PC-3 (cell line): ENCODE measurements at regions not wholly inside any gene's neighbourhood (a gene's known extent, or its start where the extent isn't known, plus 50 kb on each side); places are given as distances from the start of the nearest gene placed in this dataset.

Experiments used
- ATAC-seq: fragments of 200-7000 bp; cut with Tn5 transposase; 2 replicates; pipeline ENCODE4 v1.9.1; 2020; ENCODE audit warnings: mild to moderate bottlenecking, moderate library complexity
- BruUV-seq: library from RNA; stranded (reverse); fragments of 400-500 nt; replicated peaks from 2 replicates; lab custom pipeline; 2021; lab: Mats Ljungman, UMichigan
- CTCF ChIA-PET: fragments of 300-600 bp; sonication (Branson Sonifier 250); formaldehyde crosslinking; loops from one replicate; lab custom pipeline; 2022; ENCODE audit warnings: antibody characterized with exemption; lab: Charles Lee
- POLR2A ChIA-PET: fragments of 300-600 bp; sonication (Branson Sonifier 250); formaldehyde crosslinking; loops from one replicate; lab custom pipeline; 2022; ENCODE audit warnings: antibody characterized with exemption; ENCODE audit not compliant: unreplicated experiment; lab: Charles Lee
- DNase-seq: peaks from one replicate; pipeline ENCODE4 v3.0.0-alpha.2; 2015
- H2AFZ ChIP-seq: fragments of 300-600 bp; sonication (generic); 2 replicates; pipeline ENCODE4 v1.6.0; 2016; ENCODE audit warnings: antibody characterized with exemption, low read length
- H3F3A ChIP-seq: fragments of 300-600 bp; sonication (generic); one replicate; pipeline ENCODE4 v1.6.0; 2017; ENCODE audit warnings: antibody characterized with exemption, low read length, control low read depth, mild to moderate bottlenecking; ENCODE audit not compliant: unreplicated experiment
- H3K27ac ChIP-seq: fragments of 300-600 bp; sonication (generic); 2 replicates; pipeline ENCODE4 v1.5.1; 2016; ENCODE audit warnings: mild to moderate bottlenecking, low read length
- H3K27me3 ChIP-seq: fragments of 300-600 bp; sonication (generic); 2 replicates; pipeline ENCODE4 v1.6.1; 2016; ENCODE audit warnings: low read length, mixed read lengths
- H3K36me3 ChIP-seq: fragments of 300-600 bp; sonication (generic); 2 replicates; pipeline ENCODE4 v1.6.1; 2016; ENCODE audit warnings: low read depth, mixed run types, low read length, mixed read lengths
- H3K4me1 ChIP-seq: fragments of 300-600 bp; sonication (generic); 2 replicates; pipeline ENCODE4 v1.5.1; 2016; ENCODE audit warnings: low read length; ENCODE audit not compliant: insufficient read depth
- H3K4me2 ChIP-seq: fragments of 300-600 bp; sonication (generic); 2 replicates; pipeline ENCODE4 v1.6.0; 2016; ENCODE audit warnings: low read length
- H3K4me3 ChIP-seq: fragments of 300-600 bp; sonication (generic); 2 replicates; pipeline ENCODE4 v1.5.1; 2016; ENCODE audit warnings: mild to moderate bottlenecking, low read length, mixed read lengths
- H3K79me2 ChIP-seq: fragments of 300-600 bp; sonication (generic); 2 replicates; pipeline ENCODE4 v1.6.1; 2017; ENCODE audit warnings: low read length, mixed read lengths
- H3K9ac ChIP-seq: fragments of 300-600 bp; sonication (generic); 2 replicates; pipeline ENCODE4 v1.6.0; 2016; ENCODE audit warnings: mild to moderate bottlenecking, low read length
- H3K9me2 ChIP-seq: fragments of 300-600 bp; sonication (generic); replicated peaks from 2 replicates; pipeline ENCODE4 v1.6.1; 2016; ENCODE audit warnings: mixed run types, low read length, mixed read lengths
- H3K9me3 ChIP-seq: fragments of 300-600 bp; sonication (generic); 2 replicates; pipeline ENCODE4 v1.6.1; 2016; ENCODE audit warnings: low read length, mixed read lengths
- H4K20me1 ChIP-seq: fragments of 300-600 bp; sonication (generic); 2 replicates; pipeline ENCODE4 v1.6.1; 2016; ENCODE audit warnings: low read length, mixed read lengths
- EZH2 ChIP-seq: fragments of 300-600 bp; sonication (generic); IDR thresholded peaks from one replicate; pipeline ENCODE4 v1.6.1; 2017; ENCODE audit warnings: antibody characterized with exemption, mild to moderate bottlenecking, low read length; ENCODE audit not compliant: unreplicated experiment
- EZH2phosphoT487 ChIP-seq: fragments of 300-600 bp; sonication (generic); IDR thresholded peaks from 2 replicates; pipeline ENCODE4 v1.6.1; 2018; ENCODE audit warnings: mild to moderate bottlenecking, antibody characterized with exemption, low read length, borderline replicate concordance
- intact Hi-C: fragments of 100-400 bp; cut with micrococcal nuclease; formaldehyde crosslinking; loops from 2 replicates; pipeline ENCODE4 v1.9.0; 2023
- TF ChIP-seq, protein P1 (sequence below): fragments of 300-600 bp; sonication (generic); conservative IDR thresholded peaks from 2 replicates; pipeline ENCODE4 v1.5.1; 2017; ENCODE audit warnings: antibody characterized with exemption, low read depth, mild to moderate bottlenecking, low read length

DNA sequence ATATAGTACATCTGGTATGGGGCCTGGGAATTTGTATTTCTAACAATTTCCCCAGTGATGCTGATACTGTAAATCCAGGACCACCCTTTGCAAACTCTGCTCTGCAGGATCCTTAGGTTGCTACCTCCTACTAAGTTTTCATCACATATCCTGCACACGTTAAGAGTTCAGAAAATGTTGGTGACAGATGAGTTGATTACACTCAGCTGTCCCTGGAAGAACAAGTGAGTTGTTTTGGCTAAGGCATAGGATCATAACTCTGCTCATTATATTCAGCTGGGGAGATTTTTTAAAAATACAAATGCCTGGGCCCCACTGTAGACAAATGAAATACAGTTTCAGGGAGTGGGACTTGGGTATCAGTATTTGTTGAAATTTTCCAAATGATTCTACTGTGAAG lies 274.6 kb upstream of the HABP2 start:
- no peaks in the 10 kb centered on the region for H3K9me2 ChIP-seq
- H3K79me2 ChIP-seq: no peaks in the 10 kb centered on the region
- no peaks in the 10 kb centered on the region for H3K27me3 ChIP-seq
- H3K27ac ChIP-seq: no peak overlapping the region
- H3F3A ChIP-seq: no peaks in the 10 kb centered on the region
- no peak overlapping the region for H3K4me3 ChIP-seq
- ATAC-seq (no peak), DNase-seq (no peak)
- H4K20me1 ChIP-seq: no peaks in the 10 kb centered on the region
- no TSS peak for BruUV-seq
- intact Hi-C loops: no loop called here
- no peaks in the 10 kb centered on the region for H3K4me1 ChIP-seq
- no peak overlapping the region for H2AFZ ChIP-seq
- ChIA-PET CTCF (no interaction called here), POLR2A (no interaction called here)
- no peak overlapping the region for H3K4me2 ChIP-seq
- no peaks in the 10 kb centered on the region for H3K9me3 ChIP-seq
- no peak overlapping the region for H3K9ac ChIP-seq
- TF ChIP-seq, protein P1, sequence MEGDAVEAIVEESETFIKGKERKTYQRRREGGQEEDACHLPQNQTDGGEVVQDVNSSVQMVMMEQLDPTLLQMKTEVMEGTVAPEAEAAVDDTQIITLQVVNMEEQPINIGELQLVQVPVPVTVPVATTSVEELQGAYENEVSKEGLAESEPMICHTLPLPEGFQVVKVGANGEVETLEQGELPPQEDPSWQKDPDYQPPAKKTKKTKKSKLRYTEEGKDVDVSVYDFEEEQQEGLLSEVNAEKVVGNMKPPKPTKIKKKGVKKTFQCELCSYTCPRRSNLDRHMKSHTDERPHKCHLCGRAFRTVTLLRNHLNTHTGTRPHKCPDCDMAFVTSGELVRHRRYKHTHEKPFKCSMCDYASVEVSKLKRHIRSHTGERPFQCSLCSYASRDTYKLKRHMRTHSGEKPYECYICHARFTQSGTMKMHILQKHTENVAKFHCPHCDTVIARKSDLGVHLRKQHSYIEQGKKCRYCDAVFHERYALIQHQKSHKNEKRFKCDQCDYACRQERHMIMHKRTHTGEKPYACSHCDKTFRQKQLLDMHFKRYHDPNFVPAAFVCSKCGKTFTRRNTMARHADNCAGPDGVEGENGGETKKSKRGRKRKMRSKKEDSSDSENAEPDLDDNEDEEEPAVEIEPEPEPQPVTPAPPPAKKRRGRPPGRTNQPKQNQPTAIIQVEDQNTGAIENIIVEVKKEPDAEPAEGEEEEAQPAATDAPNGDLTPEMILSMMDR: no peak
- TF ChIP-seq EZH2 (no peak), EZH2phosphoT487 (no peak)
- H3K36me3 ChIP-seq: no peaks in the 10 kb centered on the region

DNA sequence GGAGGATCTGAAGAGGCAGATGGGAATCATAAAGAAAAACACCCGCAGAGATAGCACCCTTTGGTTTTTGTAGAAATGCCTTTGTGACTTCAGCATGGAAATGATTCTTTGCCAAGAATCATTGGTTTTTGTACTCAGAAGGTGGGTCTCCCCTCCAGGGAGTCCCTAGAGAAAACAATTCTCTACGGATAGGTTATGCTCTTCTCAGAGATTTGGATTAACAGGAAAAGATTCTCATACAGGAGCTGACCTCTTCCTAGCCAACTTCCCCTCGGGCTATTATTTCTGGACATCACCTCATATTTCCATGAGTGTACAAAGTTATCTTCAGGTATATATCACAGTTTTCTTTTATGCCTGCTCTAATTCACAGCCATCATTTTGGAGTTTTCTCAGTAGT lies 274.2 kb upstream of the HABP2 start:
- Histone ChIP-seq H3K4me3 (no peak overlapping the region), H3K4me1 (no peaks in the 10 kb centered on the region), H3K36me3 (no peaks in the 10 kb centered on the region), H3K27ac (no peak overlapping the region), H3K9ac (no peak overlapping the region), H3F3A (no peaks in the 10 kb centered on the region), H3K79me2 (no peaks in the 10 kb centered on the region), H4K20me1 (no peaks in the 10 kb centered on the region), H3K9me3 (no peaks in the 10 kb centered on the region), H3K4me2 (no peak overlapping the region), H3K27me3 (no peaks in the 10 kb centered on the region), H3K9me2 (no peaks in the 10 kb centered on the region), H2AFZ (no peak overlapping the region)
- DNase-seq (no peak), ATAC-seq (no peak)
- intact Hi-C loops: no loop called here
- TF ChIP-seq EZH2phosphoT487 (no peak), EZH2 (no peak)
- TF ChIP-seq, protein P1: no peak
- ChIA-PET POLR2A (no interaction called here), CTCF (no interaction called here)
- BruUV-seq: no TSS peak

DNA sequence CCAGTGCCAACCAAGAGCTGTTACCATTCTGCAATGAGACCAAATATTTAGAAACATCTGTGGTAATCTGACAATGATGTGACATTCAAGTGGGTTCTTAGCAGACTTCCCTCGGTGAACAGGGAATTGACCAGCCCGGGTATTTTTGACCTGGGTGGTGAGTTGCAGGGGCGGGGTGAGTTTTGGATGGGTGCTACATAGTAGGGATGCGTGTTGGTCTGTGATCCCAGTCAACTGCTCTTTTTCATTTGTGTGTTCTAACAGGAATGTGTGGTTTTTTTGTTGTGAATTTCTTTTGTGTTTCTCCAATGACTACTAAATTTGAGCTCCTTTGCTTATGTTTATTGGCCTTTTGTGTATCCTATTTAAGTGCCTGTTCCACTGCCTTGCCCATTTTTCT lies 273.6 kb upstream of the HABP2 start:
- ATAC-seq (no peak), DNase-seq (no peak)
- no TSS peak for BruUV-seq
- no peaks in the 10 kb centered on the region for H3K79me2 ChIP-seq
- H3K9me2 ChIP-seq: no peaks in the 10 kb centered on the region
- H3K9ac ChIP-seq: no peak overlapping the region
- no peaks in the 10 kb centered on the region for H3K36me3 ChIP-seq
- no peak overlapping the region for H3K27ac ChIP-seq
- intact Hi-C loops: no loop called here
- CTCF ChIA-PET: no interaction called here
- no peaks in the 10 kb centered on the region for H3K9me3 ChIP-seq
- no peak overlapping the region for H3K4me3 ChIP-seq
- POLR2A ChIA-PET: no interaction called here
- no peaks in the 10 kb centered on the region for H3K4me1 ChIP-seq
- no peaks in the 10 kb centered on the region for H3F3A ChIP-seq
- H4K20me1 ChIP-seq: no peaks in the 10 kb centered on the region
- TF ChIP-seq EZH2phosphoT487: no peak
- TF ChIP-seq, protein P1: no peak
- TF ChIP-seq EZH2: no peak
- no peak overlapping the region for H2AFZ ChIP-seq
- no peak overlapping the region for H3K4me2 ChIP-seq
- no peaks in the 10 kb centered on the region for H3K27me3 ChIP-seq
